ENCODE measurements at regions not wholly inside any gene's neighbourhood (a gene's known extent, or its start where the extent isn't known, plus 50 kb on each side); places are given as distances from the start of the nearest gene placed in this dataset.
"Not testable (repeated sequence)": the region's sequence is repeated elsewhere in the genome, so short reads cannot be mapped to it uniquely, and the experiment has no call there.

DNA sequence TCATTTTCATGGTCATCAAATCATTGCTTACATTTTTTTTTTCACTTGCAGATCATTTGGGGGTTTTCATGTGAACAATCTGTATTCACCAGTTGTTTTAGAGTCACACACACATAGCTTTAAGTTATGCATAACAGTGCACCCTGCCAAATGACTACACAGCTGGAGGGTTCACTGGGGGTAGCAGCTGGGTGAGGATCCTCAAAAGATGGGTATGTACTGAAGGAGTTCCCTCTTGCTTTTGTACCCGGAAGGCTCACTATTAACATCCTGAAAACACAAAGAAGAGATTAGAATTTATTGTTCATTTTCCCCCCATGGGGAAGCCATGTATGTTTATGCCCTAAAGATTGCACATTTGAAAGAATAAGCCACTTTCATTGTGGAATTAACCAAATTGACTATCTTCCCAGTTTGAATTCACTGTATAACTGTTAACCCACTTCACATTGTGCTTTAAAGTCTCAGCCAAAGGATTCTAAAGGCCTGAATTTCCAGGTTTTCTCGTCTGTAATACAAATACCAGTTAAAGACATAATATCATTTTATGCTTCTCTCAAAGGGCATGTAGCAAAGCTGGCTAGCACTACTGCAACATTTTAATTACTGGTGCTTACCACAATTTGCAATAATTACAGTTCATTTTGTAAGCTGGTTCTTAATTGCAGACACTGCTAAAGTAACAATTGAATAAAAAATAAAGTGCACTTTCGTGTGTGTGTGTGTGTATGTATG is 466.4 kb upstream of the MEF2C start:
- no peak for DNase-seq (ENCODE audit: low read depth)

- DNase-seq (ENCODE audit: low read depth), result no peak
Measured at GRCh38 chr5:89346573-89346972, 463.6 kb upstream of the MEF2C start.

GRCh38 chr5:89343666-89344065 is 460.7 kb upstream of the MEF2C start:
- DNase-seq (ENCODE audit: low read depth), result no peak

- no peak for DNase-seq (ENCODE audit: low read depth)
Measured at GRCh38 chr5:89342106-89342876, 459.3 kb upstream of the MEF2C start.

- no peak for DNase-seq (ENCODE audit: low read depth)
Measured at GRCh38 chr5:89338935-89339334, 456.0 kb upstream of the MEF2C start.

GRCh38 chr5:89336111-89336510 is 453.1 kb upstream of the MEF2C start:
- DNase-seq (ENCODE audit: low read depth), result no peak

GRCh38 chr5:89330140-89330539 is 447.2 kb upstream of the MEF2C start:
- DNase-seq (ENCODE audit: low read depth), result no peak

DNA sequence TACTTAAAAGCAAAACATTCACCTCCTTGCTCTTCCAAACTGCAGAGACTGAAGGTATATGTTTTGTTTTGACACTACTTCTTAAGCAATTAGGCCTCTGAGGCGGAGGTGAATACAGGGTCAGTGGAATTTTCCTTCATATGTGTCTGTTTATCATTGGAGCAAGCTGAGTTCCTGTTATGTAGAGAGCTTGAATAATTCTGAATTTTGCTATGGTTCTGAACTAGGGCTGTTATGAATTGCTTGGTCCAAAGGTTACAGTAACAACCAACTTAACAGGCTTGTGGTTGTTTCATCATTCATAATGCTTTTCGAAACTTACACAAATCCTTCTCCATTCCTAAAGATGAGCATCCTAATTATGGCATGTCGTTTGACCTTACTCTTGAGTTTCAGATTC is 444.6 kb upstream of the MEF2C start:
- no peak for DNase-seq (ENCODE audit: low read depth)

- no peak for DNase-seq (ENCODE audit: low read depth)
Measured at GRCh38 chr5:89324990-89325389, 442.0 kb upstream of the MEF2C start.

DNA sequence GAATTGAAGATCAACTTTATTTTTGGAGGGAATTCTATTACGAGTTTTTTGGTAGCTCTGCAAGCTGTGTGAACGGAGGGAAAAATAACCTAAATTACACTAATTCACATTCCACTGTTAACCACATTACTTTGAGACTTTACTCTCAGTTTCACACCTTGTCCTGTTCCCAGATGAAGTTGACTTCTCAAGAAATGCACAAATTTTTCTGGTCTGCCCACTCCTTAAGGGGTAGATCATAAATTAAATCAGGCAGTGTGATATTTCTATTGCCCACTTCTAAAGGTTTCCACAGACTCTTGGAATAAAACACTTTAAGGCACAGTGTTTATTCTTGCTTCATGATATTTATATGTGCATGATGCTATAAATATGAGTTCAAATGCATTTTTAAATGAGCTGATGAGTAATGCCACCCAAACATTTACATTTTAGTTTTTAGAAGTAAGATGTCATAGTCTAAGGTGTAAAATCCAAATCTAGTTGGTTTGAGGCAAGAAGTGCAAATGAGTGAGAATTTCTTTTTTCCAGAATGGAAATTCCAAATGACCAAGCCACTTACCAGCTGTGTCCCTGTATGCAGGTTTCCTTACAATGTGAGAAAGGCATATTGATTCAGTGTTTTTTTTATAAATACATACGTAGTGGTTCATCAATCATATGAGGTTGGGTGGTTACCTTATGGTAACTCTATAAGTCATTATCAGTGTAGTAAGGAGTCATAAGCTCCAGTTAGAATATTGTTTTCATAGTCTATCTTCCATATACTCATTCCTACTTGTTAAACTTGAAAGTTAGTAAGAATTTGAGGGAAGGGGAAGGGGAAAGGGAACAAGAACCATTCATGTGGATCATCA is 437.7 kb upstream of the MEF2C start:
- no peak for DNase-seq (ENCODE audit: low read depth)

DNA sequence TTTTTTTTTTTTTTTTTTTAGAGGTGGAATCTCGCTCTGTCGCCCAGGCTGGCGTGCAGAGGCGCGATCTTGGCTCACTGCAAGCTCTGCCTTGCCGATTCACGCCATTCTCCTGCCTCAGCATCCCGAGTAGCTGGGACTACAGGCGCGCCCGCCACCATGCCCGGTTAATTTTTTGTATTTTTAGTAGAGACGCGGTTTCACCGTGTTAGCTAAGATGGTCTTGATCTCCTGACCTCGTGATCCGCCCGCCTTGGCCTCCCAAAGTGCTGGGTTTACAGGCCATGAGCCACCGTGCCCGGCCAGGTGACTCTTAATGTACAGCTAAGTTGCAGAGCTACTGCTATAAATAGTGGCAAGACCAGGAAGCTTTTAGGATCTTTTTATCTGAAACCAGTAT is 434.9 kb upstream of the MEF2C start:
- not testable (repeated sequence) for DNase-seq (ENCODE audit: low read depth)

DNA sequence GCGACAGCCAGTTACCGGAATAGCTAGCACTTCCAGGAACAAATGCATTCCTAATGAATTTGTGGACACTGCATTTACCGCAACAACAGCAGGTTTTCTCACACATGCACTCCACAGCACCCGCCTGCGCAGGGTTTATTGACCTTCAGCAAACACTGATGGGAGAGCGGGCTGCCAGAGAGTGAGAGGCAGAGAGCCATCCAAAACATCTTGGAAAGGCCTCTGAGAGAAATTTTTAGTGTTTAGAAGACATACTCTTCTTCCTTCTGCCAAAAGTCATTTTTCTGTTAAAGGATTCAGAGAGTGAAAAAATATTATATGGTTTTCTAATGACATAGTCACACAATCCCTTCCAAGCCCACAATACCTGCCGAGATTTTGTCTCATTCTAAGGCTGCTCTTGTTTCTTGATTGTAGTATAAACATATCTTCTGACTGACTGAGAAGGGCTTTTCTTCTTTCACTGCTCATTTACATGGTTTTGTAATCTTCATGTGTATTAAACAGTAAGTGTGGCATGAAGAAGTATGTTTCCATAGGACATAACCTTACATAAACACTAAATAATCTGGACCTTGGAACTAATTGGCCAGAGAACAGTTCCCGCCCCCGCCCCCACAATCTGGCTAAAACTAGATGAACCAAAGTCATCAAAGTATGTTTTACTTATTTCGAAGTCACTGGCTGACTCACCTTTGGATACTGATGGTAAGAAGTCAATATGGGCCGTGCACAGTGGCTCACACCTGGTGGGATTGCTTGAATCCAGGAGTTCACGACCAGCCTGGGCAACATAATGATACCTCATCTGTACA is 432.5 kb upstream of the MEF2C start:
- DNase-seq (ENCODE audit: low read depth), result no peak

DNA sequence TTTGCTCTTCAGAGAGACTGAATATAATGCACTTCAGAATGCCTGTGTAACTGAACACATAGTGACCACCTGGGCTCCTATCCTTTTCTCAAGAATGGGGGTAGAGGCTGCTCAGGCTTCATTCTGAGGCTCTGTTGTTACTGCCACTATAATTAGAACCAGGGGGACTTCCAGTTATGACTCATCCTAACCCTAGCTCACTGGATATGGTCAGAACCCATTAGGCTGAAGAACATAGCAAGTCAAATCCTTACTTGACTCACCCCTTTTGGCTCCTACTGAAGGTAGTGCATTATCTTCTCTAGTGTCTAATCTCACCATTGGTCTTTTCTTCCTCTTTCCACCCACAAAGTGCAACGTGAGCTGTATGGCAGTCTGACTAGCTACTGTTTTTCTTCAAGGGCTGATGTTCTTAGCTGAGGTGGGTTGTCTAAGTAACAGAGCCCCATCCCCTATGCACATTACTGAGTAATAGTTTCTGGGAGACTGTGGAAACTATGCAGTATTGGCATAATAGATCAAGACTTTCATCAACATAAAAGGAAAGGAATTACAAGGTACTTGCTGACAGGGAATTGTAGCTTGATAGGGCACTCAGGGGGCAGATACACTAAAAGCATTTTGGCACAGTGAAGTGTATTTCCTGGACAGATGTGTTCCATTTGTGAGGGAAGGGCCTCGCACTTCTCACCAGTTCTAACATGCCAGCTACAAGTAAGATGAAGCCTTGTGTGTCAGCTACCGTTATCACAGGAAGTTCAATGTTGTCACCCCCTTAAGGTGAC is 431.0 kb upstream of the MEF2C start:
- no peak for DNase-seq (ENCODE audit: low read depth)

DNA sequence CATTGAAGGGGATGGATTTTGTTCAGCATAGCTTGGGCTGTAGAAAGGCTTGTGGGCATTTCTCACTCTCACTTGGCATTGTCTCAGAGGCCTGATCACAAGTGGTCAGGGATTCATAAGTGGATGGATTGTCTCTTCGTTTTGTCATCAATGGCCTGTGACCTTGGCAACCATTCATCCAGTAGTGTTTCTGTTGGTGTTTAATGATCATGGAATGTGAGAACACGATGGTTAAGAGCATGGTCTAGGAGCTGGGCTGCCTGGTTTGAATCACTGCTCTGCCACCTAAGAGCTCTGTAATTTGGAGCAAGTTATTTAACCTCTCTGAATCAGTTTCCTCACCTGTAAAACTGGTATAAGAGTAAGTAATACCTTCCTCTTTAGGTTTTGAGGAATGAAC is 430.1 kb upstream of the MEF2C start:
- DNase-seq (ENCODE audit: low read depth), result no peak

DNA sequence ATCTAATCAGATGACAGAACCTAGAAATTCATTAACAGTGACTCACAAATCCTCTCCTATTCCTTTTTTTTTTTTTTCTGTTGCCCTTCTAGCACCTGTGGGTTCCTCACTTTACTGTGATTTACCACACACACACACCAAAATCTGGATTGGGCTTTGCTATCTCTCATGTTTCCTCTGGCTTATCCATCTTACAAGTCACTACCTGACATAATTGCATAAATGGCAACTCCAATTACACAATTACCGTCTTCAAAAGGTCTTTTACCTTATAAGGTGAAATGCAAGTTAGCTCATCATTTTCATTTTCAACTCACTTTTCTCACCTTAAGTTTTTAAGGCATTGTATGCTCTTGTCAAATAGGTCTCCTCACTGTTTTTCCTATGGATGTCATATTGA is 426.3 kb upstream of the MEF2C start:
- DNase-seq (ENCODE audit: low read depth), result no peak

DNA sequence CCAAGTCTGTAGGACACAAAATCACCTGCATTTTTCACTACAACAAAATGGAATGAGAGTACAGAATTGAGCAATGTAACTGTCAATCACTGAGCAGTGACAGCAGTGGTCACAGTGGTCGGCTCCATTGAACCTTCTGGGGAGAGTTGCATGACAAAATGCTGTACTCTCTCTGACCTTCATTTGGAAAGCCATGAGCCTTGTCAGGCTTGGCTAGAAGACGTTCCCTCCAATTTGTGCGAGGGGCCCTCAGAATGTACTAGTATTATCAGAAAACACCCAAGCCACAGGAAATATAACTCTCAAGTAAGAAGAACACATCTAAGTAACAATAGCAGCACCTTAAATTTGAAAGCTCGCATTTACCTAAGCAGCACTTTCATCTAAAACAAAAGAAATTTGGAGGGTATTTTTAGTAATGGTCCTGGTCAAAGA is 425.6 kb upstream of the MEF2C start:
- no peak for DNase-seq (ENCODE audit: low read depth)

- no peak for DNase-seq (ENCODE audit: low read depth)
Measured at GRCh38 chr5:89307972-89308371, 425.0 kb upstream of the MEF2C start.

- not testable (repeated sequence) for DNase-seq (ENCODE audit: low read depth)
Measured at GRCh38 chr5:89307141-89307540, 424.2 kb upstream of the MEF2C start.

DNA sequence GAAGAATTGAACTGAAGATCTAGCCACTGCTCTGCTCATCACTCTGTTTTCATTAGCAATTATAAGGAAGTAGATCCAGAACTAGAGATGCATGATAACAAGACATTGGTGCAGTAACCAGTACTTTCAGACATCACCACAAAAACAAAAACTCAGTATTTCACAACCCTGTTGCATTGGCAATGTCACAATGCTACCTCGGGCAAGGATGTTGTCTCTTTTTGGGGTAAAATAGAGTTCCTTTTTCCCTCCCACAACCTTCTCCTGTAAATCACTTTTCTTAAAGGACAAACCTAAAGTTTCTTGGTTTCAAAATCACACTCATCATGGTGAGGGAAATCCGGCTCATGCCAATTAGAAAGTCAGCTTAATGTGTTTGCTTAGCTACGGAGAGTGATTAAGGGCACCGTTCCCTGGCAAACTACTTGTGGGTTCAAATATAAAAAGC is 420.1 kb upstream of the MEF2C start:
- no peak for DNase-seq (ENCODE audit: low read depth)

DNA sequence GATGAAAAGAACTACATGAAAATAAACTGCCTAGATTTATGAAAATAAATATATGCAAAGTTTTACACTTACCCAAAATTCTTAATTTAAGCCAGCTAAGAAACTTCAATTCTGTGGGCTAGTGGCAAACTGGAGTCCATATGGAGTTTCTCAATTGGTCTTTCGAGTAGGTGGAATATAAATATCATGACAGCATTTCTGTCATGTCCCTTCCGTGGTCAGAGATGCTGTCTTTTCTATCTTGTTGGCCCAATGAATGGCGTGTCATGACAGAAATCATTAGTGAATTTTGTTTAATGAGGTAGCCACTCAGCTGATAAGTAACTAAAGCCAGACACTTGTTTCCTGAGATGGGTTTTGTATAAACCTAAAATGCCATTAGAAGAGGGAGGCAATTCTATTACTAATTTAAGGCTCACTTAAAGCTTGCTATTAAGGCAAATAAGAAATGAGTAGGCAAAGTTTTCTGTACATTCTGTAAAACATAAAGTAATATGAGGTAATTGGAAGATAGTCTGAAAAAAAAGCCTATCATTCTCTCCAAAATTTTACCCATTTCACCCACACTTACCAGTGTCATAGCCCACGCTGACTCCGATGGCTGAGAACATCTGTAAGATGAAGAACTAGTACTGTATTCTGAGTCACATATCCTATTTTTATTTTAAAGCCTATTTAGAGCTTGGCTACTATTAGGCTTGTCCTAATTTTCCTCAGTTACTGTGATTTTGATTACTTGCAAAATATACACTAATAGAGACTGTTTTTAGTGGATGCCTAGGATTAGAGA is 419.3 kb upstream of the MEF2C start:
- DNase-seq (ENCODE audit: low read depth), result no peak
